H9 (cell line): ENCODE measurements at regions not wholly inside any gene's neighbourhood (a gene's known extent, or its start where the extent isn't known, plus 50 kb on each side); places are given as distances from the start of the nearest gene placed in this dataset.

Experiments
- DNase-seq: peaks from one replicate; pipeline ENCODE4 v3.0.0-alpha.2; 2017
- H2AFZ ChIP-seq: one replicate; pipeline ENCODE4 v1.6.1; 2013; ENCODE audit warnings: mild to moderate bottlenecking, low read length, control low read depth, moderate library complexity
- H2AK5ac ChIP-seq: 2 replicates; pipeline ENCODE4 v1.6.1; 2013; ENCODE audit warnings: low read length, control low read depth, mixed read lengths; ENCODE audit not compliant: insufficient read length
- H2BK120ac ChIP-seq: one replicate; pipeline ENCODE4 v1.6.1; 2013; ENCODE audit warnings: low read depth, mild to moderate bottlenecking, low read length, control low read depth, inconsistent platforms; ENCODE audit not compliant: poor library complexity, severe bottlenecking
- H2BK12ac ChIP-seq: 2 replicates; pipeline ENCODE4 v1.6.1; 2013; ENCODE audit warnings: low read length, control low read depth, mixed read lengths, low read depth; ENCODE audit not compliant: insufficient read length
- H2BK15ac ChIP-seq: 2 replicates; pipeline ENCODE4 v1.6.1; 2013; ENCODE audit warnings: low read depth, low read length, control low read depth
- H2BK20ac ChIP-seq: one replicate; pipeline ENCODE4 v1.6.1; 2013; ENCODE audit warnings: low read depth, mild to moderate bottlenecking, low read length, control low read depth, inconsistent platforms; ENCODE audit not compliant: poor library complexity, severe bottlenecking
- H2BK5ac ChIP-seq: 2 replicates; pipeline ENCODE4 v1.6.1; 2013; ENCODE audit warnings: low read length, control low read depth, mixed read lengths; ENCODE audit not compliant: insufficient read length
- H3K14ac ChIP-seq: 2 replicates; pipeline ENCODE4 v1.6.1; 2013; ENCODE audit warnings: low read length, control low read depth; ENCODE audit not compliant: insufficient read depth
- H3K18ac ChIP-seq: 2 replicates; pipeline ENCODE4 v1.6.1; 2013; ENCODE audit warnings: low read depth, mild to moderate bottlenecking, mixed read lengths, low read length, control low read depth; ENCODE audit not compliant: insufficient read length
- H3K23ac ChIP-seq: 2 replicates; pipeline ENCODE4 v1.6.1; 2013; ENCODE audit warnings: low read length, control low read depth, mixed read lengths, low read depth; ENCODE audit not compliant: insufficient read length
- H3K23me2 ChIP-seq: 2 replicates; pipeline ENCODE4 v1.6.1; 2013; ENCODE audit warnings: low read depth, mild to moderate bottlenecking, mixed read lengths, low read length, control low read depth; ENCODE audit not compliant: insufficient read length, poor library complexity, severe bottlenecking
- H3K27ac ChIP-seq: 2 replicates; pipeline ENCODE4 v1.5.1; 2013; ENCODE audit warnings: low read length, control low read depth, mixed read lengths, low read depth; ENCODE audit not compliant: insufficient read length
- H3K27me3 ChIP-seq: 2 replicates; pipeline ENCODE4 v1.6.1; 2013; ENCODE audit warnings: low read length, control low read depth, inconsistent platforms; ENCODE audit not compliant: insufficient read depth
- H3K4ac ChIP-seq: 2 replicates; pipeline ENCODE4 v1.6.1; 2013; ENCODE audit warnings: low read depth, mild to moderate bottlenecking, control low read depth, inconsistent platforms, low read length, moderate library complexity
- H3K4me1 ChIP-seq: 2 replicates; pipeline ENCODE4 v1.6.1; 2013; ENCODE audit warnings: low read length, control low read depth, inconsistent platforms; ENCODE audit not compliant: insufficient read depth
- H3K4me2 ChIP-seq: 2 replicates; pipeline ENCODE4 v1.6.1; 2013; ENCODE audit warnings: low read length, control low read depth, mixed read lengths; ENCODE audit not compliant: insufficient read length, insufficient read depth
- H3K56ac ChIP-seq: 2 replicates; pipeline ENCODE4 v1.6.1; 2013; ENCODE audit warnings: low read depth, mild to moderate bottlenecking, mixed read lengths, low read length, control low read depth; ENCODE audit not compliant: insufficient read length
- H3K79me1 ChIP-seq: 2 replicates; pipeline ENCODE4 v1.6.1; 2013; ENCODE audit warnings: low read depth, mild to moderate bottlenecking, moderate library complexity, low read length, control low read depth, inconsistent platforms; ENCODE audit not compliant: insufficient read depth, poor library complexity, severe bottlenecking
- H3K79me2 ChIP-seq: 2 replicates; pipeline ENCODE4 v1.6.1; 2013; ENCODE audit warnings: low read length, control low read depth, inconsistent platforms; ENCODE audit not compliant: insufficient read depth
- H3K9ac ChIP-seq: 2 replicates; pipeline ENCODE4 v1.6.1; 2013; ENCODE audit warnings: low read length, control low read depth, mixed read lengths; ENCODE audit not compliant: insufficient read length; ENCODE audit errors: extremely low read depth
- H3K9me3 ChIP-seq: one replicate; pipeline ENCODE4 v1.6.1; 2013; ENCODE audit warnings: low read depth, low read length, inconsistent platforms; ENCODE audit not compliant: control insufficient read depth
- H3T11ph ChIP-seq: one replicate; pipeline ENCODE4 v1.6.1; 2013; ENCODE audit warnings: mild to moderate bottlenecking, low read length, control low read depth, inconsistent platforms
- H4K20me1 ChIP-seq: one replicate; pipeline ENCODE4 v1.6.1; 2013; ENCODE audit not compliant: control insufficient read depth, insufficient read length, insufficient read depth
- H4K5ac ChIP-seq: 2 replicates; pipeline ENCODE4 v1.6.1; 2013; ENCODE audit warnings: low read depth, mild to moderate bottlenecking, mixed read lengths, low read length, control low read depth; ENCODE audit not compliant: insufficient read length
- H4K8ac ChIP-seq: replicated peaks from 2 replicates; pipeline ENCODE4 v1.6.1; 2013; ENCODE audit warnings: low read length, control low read depth, mixed read lengths, low read depth; ENCODE audit not compliant: insufficient read length
- H4K91ac ChIP-seq: 2 replicates; pipeline ENCODE4 v1.6.1; 2013; ENCODE audit warnings: low read depth, mild to moderate bottlenecking, moderate library complexity, mixed read lengths, low read length, control low read depth; ENCODE audit not compliant: insufficient read length
- H3K27ac Mint-ChIP-seq, 3 experiments: 2 replicates in 2 of 3; 3 replicates in 1 of 3; pipeline ENCODE4 v1.8.0; 2020 to 2021; ENCODE audit warnings: mixed read lengths in 3 of 3, mild to moderate bottlenecking in 1 of 3, moderate library complexity in 1 of 3
- H3K27me3 Mint-ChIP-seq: 2 replicates; pipeline ENCODE4 v1.8.0; 2021; ENCODE audit warnings: low read depth, mild to moderate bottlenecking, moderate library complexity, mixed read lengths
- H3K36me3 Mint-ChIP-seq, 3 experiments: 2 replicates in 2 of 3; 3 replicates in 1 of 3; pipeline ENCODE4 v1.8.0; 2020 to 2021; ENCODE audit warnings: low read depth in 3 of 3, mixed read lengths in 3 of 3; ENCODE audit not compliant: insufficient read depth in 1 of 3
- H3K4me1 Mint-ChIP-seq, 2 experiments: 2 replicates each; pipeline ENCODE4 v1.8.0; 2020; ENCODE audit warnings: mixed read lengths in 2 of 2
- H3K4me3 Mint-ChIP-seq, 2 experiments: 2 replicates in 1 of 2; 3 replicates in 1 of 2; pipeline ENCODE4 v1.8.0; 2020 to 2021; ENCODE audit warnings: mild to moderate bottlenecking in 2 of 2, mixed read lengths in 2 of 2, moderate library complexity in 1 of 2
- H3K9me3 Mint-ChIP-seq, 2 experiments: 2 replicates in 1 of 2; 3 replicates in 1 of 2; pipeline ENCODE4 v1.8.0; 2020; ENCODE audit warnings: mild to moderate bottlenecking in 2 of 2, mixed read lengths in 2 of 2, moderate library complexity in 1 of 2
- CTCF ChIP-seq: fragments of 200-600 bp; sonication (generic); conservative IDR thresholded peaks from 3 replicates; pipeline ENCODE4 v1.8.0; 2021; ENCODE audit warnings: antibody characterized with exemption, mild to moderate bottlenecking
- whole genome bisulfite sequencing: extraction: QIAGEN DNeasy Blood & Tissue Kit; methylation state at CpG from one replicate; pipeline ENCODE4 v1.1.7; 2013; ENCODE audit warnings: missing lambda C conversion rate, low lambda C conversion rate, mixed read lengths; ENCODE audit not compliant: insufficient read length; ENCODE audit errors: extremely low coverage; 5-methylcytosine and 5-hydroxymethylcytosine counted together

- Mint-ChIP-seq H3K36me3 (no peaks in the 10 kb centered on the region; a peak in 1 of 7 replicates), H3K27me3 (no peaks in the 10 kb centered on the region; the same call in 1 of the 2 replicates), H3K4me3 (no peak overlapping the region), H3K27ac (peak overlapping the region in 2 of 3 experiments; percentile 73 to 94; a peak in 6 of 7 replicates), H3K9me3 (no peaks in the 10 kb centered on the region), H3K4me1 (peaks cover 37 to 38% of the 10 kb centered on the region in 2 experiments)
- no peak overlapping the region for H3K27ac ChIP-seq
- no peak overlapping the region for H2BK15ac ChIP-seq
- no CpG with 5 or more reads among the region's 5 CpGs for WGBS
- H3K4ac ChIP-seq: no peak overlapping the region
- no peak overlapping the region for H2BK5ac ChIP-seq
- TF ChIP-seq CTCF: no peak; the same call in 2 of the 3 replicates
- no peak overlapping the region for H2AFZ ChIP-seq
- no peak for DNase-seq
- H2BK20ac ChIP-seq: no peak overlapping the region
- no peaks in the 10 kb centered on the region for H3K79me1 ChIP-seq
- H3K23me2 ChIP-seq: no peaks in the 10 kb centered on the region
- peaks cover 5% of the 10 kb centered on the region; the same call in 1 of the 2 replicates for H3K27me3 ChIP-seq
- H3K56ac ChIP-seq: no peak overlapping the region
- no peak overlapping the region for H3K23ac ChIP-seq
- H4K8ac ChIP-seq: no peak overlapping the region
- H3K79me2 ChIP-seq: no peaks in the 10 kb centered on the region
- no peak overlapping the region for H4K91ac ChIP-seq
- H2AK5ac ChIP-seq: no peak overlapping the region
- no peak overlapping the region for H3K9ac ChIP-seq
- no peaks in the 10 kb centered on the region for H3K9me3 ChIP-seq
- peaks cover 10% of the 10 kb centered on the region for H3K4me1 ChIP-seq
- H4K5ac ChIP-seq: no peak overlapping the region
- 0 out of 2 replicates have a peak overlapping the region, but pooled peaks have one; percentile 57 for H3K14ac ChIP-seq
- H3K4me2 ChIP-seq: no peak overlapping the region
- H2BK12ac ChIP-seq: peak overlapping the region; percentile 96
- no peaks in the 10 kb centered on the region for H4K20me1 ChIP-seq
- H3T11ph ChIP-seq: no peak overlapping the region
- no peak overlapping the region for H2BK120ac ChIP-seq
- H3K18ac ChIP-seq: no peak overlapping the region
Measured at GRCh38 chr14:31932675-31933074, 144.4 kb upstream of the ARHGAP5 start.
